BJ (cell line): ENCODE measurements at regions not wholly inside any gene's neighbourhood (a gene's known extent, or its start where the extent isn't known, plus 50 kb on each side); places are given as distances from the start of the nearest gene placed in this dataset.

Experiments
- CTCF ChIA-PET: fragments of 350-600 bp; formaldehyde crosslinking; extraction: SDS; loops from one replicate; lab custom pipeline; 2021; ENCODE audit warnings: antibody characterized with exemption, inconsistent platforms; lab: Yijun Ruan, JAX
- POLR2A ChIA-PET: fragments of 300-600 bp; sonication (Branson Sonifier 250); formaldehyde crosslinking; extraction: SDS; loops from one replicate; lab custom pipeline; 2021; ENCODE audit warnings: antibody characterized with exemption; lab: Charles Lee
- DNase-seq: peaks from one replicate; pipeline ENCODE4 v3.0.0-alpha.2; 2011; ENCODE audit warnings: low read depth
- H3K27me3 ChIP-seq: 2 replicates; pipeline ENCODE4 v1.6.0; 2011; ENCODE audit warnings: low read length; ENCODE audit not compliant: control insufficient read depth, insufficient read depth
- H3K36me3 ChIP-seq: 2 replicates; pipeline ENCODE4 v1.5.1; 2011; ENCODE audit warnings: low read length; ENCODE audit not compliant: control insufficient read depth, insufficient read depth
- H3K4me3 ChIP-seq: 2 replicates; pipeline ENCODE4 v1.5.1; 2011; ENCODE audit warnings: low read depth, mild to moderate bottlenecking, control low read depth, low read length
- TF ChIP-seq, protein P1 (sequence below): IDR thresholded peaks from 2 replicates; pipeline ENCODE4 v1.5.1; 2011; ENCODE audit warnings: low read depth, mild to moderate bottlenecking, control low read depth, inconsistent platforms, low read length, moderate library complexity; ENCODE audit not compliant: insufficient read depth

- ChIA-PET POLR2A (no interaction called here), CTCF (no interaction called here)
- no peaks in the 10 kb centered on the region for H3K36me3 ChIP-seq
- TF ChIP-seq, protein P1, sequence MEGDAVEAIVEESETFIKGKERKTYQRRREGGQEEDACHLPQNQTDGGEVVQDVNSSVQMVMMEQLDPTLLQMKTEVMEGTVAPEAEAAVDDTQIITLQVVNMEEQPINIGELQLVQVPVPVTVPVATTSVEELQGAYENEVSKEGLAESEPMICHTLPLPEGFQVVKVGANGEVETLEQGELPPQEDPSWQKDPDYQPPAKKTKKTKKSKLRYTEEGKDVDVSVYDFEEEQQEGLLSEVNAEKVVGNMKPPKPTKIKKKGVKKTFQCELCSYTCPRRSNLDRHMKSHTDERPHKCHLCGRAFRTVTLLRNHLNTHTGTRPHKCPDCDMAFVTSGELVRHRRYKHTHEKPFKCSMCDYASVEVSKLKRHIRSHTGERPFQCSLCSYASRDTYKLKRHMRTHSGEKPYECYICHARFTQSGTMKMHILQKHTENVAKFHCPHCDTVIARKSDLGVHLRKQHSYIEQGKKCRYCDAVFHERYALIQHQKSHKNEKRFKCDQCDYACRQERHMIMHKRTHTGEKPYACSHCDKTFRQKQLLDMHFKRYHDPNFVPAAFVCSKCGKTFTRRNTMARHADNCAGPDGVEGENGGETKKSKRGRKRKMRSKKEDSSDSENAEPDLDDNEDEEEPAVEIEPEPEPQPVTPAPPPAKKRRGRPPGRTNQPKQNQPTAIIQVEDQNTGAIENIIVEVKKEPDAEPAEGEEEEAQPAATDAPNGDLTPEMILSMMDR = no peak
- H3K27me3 ChIP-seq = no peaks in the 10 kb centered on the region; the same call in none of the 2 replicates
- DNase-seq = no peak
- H3K4me3 ChIP-seq = no peak overlapping the region
These were observed 169.7 kb downstream of the ANXA2 start for GRCh38 chr15:60228101-60228500.

- POLR2A ChIA-PET = no interaction called here
- TF ChIP-seq, protein P1 = no peak
- no peak overlapping the region for H3K4me3 ChIP-seq
- no peak for DNase-seq
- H3K36me3 ChIP-seq = no peaks in the 10 kb centered on the region
- CTCF ChIA-PET = interaction anchor here (0.6 kb wide), 1 partner anchor 49 kb away, joined by 3 read pairs; no protein-coding TSS in a partner anchor
- H3K27me3 ChIP-seq = no peaks in the 10 kb centered on the region; the same call in none of the 2 replicates
These were observed 169.2 kb downstream of the ANXA2 start for GRCh38 chr15:60228619-60229018.

- TF ChIP-seq, protein P1 = no peak
These were observed 161.7 kb downstream of the ANXA2 start for GRCh38 chr15:60235951-60236710.

DNA sequence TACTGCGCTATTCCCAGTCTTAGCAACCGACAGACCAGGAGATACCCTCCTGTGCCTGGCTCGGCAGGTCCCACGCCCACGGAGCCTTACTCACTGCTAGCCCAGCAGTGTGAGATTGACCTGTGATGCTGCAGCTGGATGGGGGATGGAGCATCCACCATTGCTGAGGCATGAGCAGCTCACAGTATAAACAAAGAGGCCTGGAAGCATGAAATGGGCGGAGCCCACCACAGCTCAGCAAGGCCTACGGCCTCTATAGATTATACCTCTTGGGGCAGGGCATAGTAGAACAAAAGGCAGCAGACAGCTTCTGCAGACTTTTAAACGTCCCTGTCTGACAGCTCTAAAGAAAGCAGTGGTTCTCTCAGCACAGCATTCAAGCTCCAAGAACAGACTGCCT lies 160.3 kb downstream of the ANXA2 start:
- CTCF ChIA-PET = no interaction called here
- no peak for DNase-seq
- POLR2A ChIA-PET = no interaction called here
- Histone ChIP-seq H3K36me3 (no peaks in the 10 kb centered on the region), H3K4me3 (no peak overlapping the region), H3K27me3 (no peaks in the 10 kb centered on the region; the same call in 1 of the 2 replicates)
- TF ChIP-seq, protein P1 = no peak

More at GRCh38 chr15:60235951-60236710, 161.7 kb downstream of the ANXA2 start:
- H3K36me3 ChIP-seq = no peaks in the 10 kb centered on the region
- DNase-seq = no peak
- CTCF ChIA-PET = no interaction called here
- POLR2A ChIA-PET = no interaction called here
- H3K4me3 ChIP-seq = no peak overlapping the region
- H3K27me3 ChIP-seq = no peaks in the 10 kb centered on the region; the same call in none of the 2 replicates

DNA sequence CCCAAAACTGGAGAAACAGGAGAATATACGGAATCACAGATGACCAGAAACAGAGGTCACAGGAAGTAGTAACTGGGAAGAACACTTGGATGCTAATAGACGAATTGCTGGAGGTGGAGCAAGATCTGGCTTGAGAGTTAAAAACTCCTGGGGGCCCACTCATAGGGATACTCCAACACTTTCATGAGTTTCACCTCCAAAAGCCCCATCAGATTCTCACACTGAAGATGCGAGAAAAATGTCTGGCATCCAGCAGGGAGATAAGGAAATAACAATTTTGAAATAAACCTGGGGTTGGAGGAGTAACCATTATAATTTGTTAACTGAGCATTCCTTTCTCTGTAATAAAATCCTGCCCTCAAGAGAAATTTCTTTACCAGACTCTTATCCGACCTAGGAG lies 154.0 kb downstream of the ANXA2 start:
- no peak for DNase-seq
- no peaks in the 10 kb centered on the region for H3K27me3 ChIP-seq
- TF ChIP-seq, protein P1 = no peak
- H3K4me3 ChIP-seq = no peak overlapping the region
- POLR2A ChIA-PET = no interaction called here
- CTCF ChIA-PET = no interaction called here
- no peaks in the 10 kb centered on the region for H3K36me3 ChIP-seq
